NCI-H748 treated with DMSO at 0.1 percent for 48 hours (cell line): ENCODE measurements at regions not wholly inside any gene's neighbourhood (a gene's known extent, or its start where the extent isn't known, plus 50 kb on each side); places are given as distances from the start of the nearest gene placed in this dataset.

Source experiments
- DNase-seq: peaks from one replicate; lab custom pipeline; 2025; lab: John Stamatoyannopoulos, UW

GRCh38 chr10:30256084-30256483 is 93.0 kb downstream of the MTPAP start:
- DNase-seq = no peak

- no peak for DNase-seq
These were observed 94.2 kb downstream of the MTPAP start for GRCh38 chr10:30254926-30255325.

- DNase-seq = no peak
These were observed 100.3 kb downstream of the MTPAP start for GRCh38 chr10:30248728-30249127.

- DNase-seq = no peak
These were observed 101.4 kb downstream of the MTPAP start for GRCh38 chr10:30247704-30248103.

- no peak for DNase-seq
These were observed 107.5 kb downstream of the MTPAP start for GRCh38 chr10:30241422-30242110.

- DNase-seq = no peak
These were observed 110.2 kb downstream of the MTPAP start for GRCh38 chr10:30238836-30239235.

GRCh38 chr10:30233186-30233959 is 115.7 kb downstream of the MTPAP start:
- no peak for DNase-seq

- DNase-seq = no peak
These were observed 117.4 kb downstream of the MTPAP start for GRCh38 chr10:30231709-30232108.

- DNase-seq = no peak
These were observed 117.9 kb downstream of the MTPAP start for GRCh38 chr10:30231071-30231652.

- DNase-seq = no peak
These were observed 119.5 kb downstream of the MTPAP start for GRCh38 chr10:30229536-30229935.

- DNase-seq = no peak
These were observed 120.6 kb downstream of the MTPAP start for GRCh38 chr10:30228417-30229036.

- DNase-seq = no peak
These were observed 121.6 kb downstream of the MTPAP start for GRCh38 chr10:30227481-30227880.

GRCh38 chr10:30219971-30220751 is 128.9 kb downstream of the MTPAP start:
- no peak for DNase-seq

- no peak for DNase-seq
These were observed 132.3 kb downstream of the MTPAP start for GRCh38 chr10:30216821-30217220.

GRCh38 chr10:30215623-30216022 is 133.5 kb downstream of the MTPAP start:
- DNase-seq = no peak

GRCh38 chr10:30215141-30215540 is 133.9 kb downstream of the MTPAP start:
- no peak for DNase-seq

- no peak for DNase-seq
These were observed 138.8 kb downstream of the MTPAP start for GRCh38 chr10:30210296-30210695.

GRCh38 chr10:30208330-30208729 is 140.7 kb downstream of the MTPAP start:
- DNase-seq = no peak

GRCh38 chr10:30207485-30208052 is 141.5 kb downstream of the MTPAP start:
- DNase-seq = no peak

- DNase-seq = no peak
These were observed 140.6 kb upstream of the JCAD start for GRCh38 chr10:30200017-30200415.

- DNase-seq = no peak
These were observed 140.1 kb upstream of the JCAD start for GRCh38 chr10:30199376-30200016.
